ENCODE measurements at regions not wholly inside any gene's neighbourhood (a gene's known extent, or its start where the extent isn't known, plus 50 kb on each side); places are given as distances from the start of the nearest gene placed in this dataset.

- TF ChIP-seq CTCF (IDR thresholded peaks at IDR 0.05): no peak
- no peak for TF ChIP-seq POLR2A (IDR thresholded peaks at IDR 0.05)
- no peak for TF ChIP-seq EP300 (IDR thresholded peaks at IDR 0.05)
These were observed 276.2 kb upstream of the LRRC7 start for GRCh38 chr1:69291541-69291940.
